GM21576 (cell line): ENCODE measurements at regions not wholly inside any gene's neighbourhood (a gene's known extent, or its start where the extent isn't known, plus 50 kb on each side); places are given as distances from the start of the nearest gene placed in this dataset.

ENCODE experiments used
- ATAC-seq: cut with Tn5 transposase; IDR thresholded peaks from one replicate; pipeline ENCODE4 v1.9.1; 2021; ENCODE audit warnings: mild to moderate bottlenecking, moderate library complexity; ENCODE audit not compliant: unreplicated experiment

- ATAC-seq: no peak
These were observed 1015.8 kb downstream of the TBC1D22A start for GRCh38 chr22:47778160-47778658.

GRCh38 chr22:47777426-47777825 lies 1015.0 kb downstream of the TBC1D22A start:
- ATAC-seq: no peak

GRCh38 chr22:47776329-47776728 lies 1013.9 kb downstream of the TBC1D22A start:
- no peak for ATAC-seq

- no peak for ATAC-seq
These were observed 1013.2 kb downstream of the TBC1D22A start for GRCh38 chr22:47775686-47776085.

GRCh38 chr22:47775191-47775590 lies 1012.7 kb downstream of the TBC1D22A start:
- ATAC-seq: no peak

GRCh38 chr22:47773635-47774034 lies 1011.2 kb downstream of the TBC1D22A start:
- ATAC-seq: no peak

GRCh38 chr22:47772864-47773263 lies 1010.4 kb downstream of the TBC1D22A start:
- ATAC-seq: no peak

GRCh38 chr22:47769652-47770051 lies 1007.2 kb downstream of the TBC1D22A start:
- no peak for ATAC-seq

GRCh38 chr22:47768027-47768426 lies 1005.6 kb downstream of the TBC1D22A start:
- ATAC-seq: no peak

- no peak for ATAC-seq
These were observed 1005.0 kb downstream of the TBC1D22A start for GRCh38 chr22:47767403-47767802.

- ATAC-seq: no peak
These were observed 1003.3 kb downstream of the TBC1D22A start for GRCh38 chr22:47765757-47766156.

- no peak for ATAC-seq
These were observed 999.7 kb downstream of the TBC1D22A start for GRCh38 chr22:47762141-47762540.

- no peak for ATAC-seq
These were observed 997.5 kb downstream of the TBC1D22A start for GRCh38 chr22:47759909-47760308.

GRCh38 chr22:47757741-47758140 lies 995.3 kb downstream of the TBC1D22A start:
- no peak for ATAC-seq

GRCh38 chr22:47750086-47750485 lies 987.6 kb downstream of the TBC1D22A start:
- ATAC-seq: no peak

GRCh38 chr22:47748957-47749356 lies 986.5 kb downstream of the TBC1D22A start:
- ATAC-seq: no peak

- ATAC-seq: no peak
These were observed 985.8 kb downstream of the TBC1D22A start for GRCh38 chr22:47748271-47748670.

- no peak for ATAC-seq
These were observed 977.8 kb downstream of the TBC1D22A start for GRCh38 chr22:47740109-47740805.

GRCh38 chr22:47739291-47740015 lies 977.0 kb downstream of the TBC1D22A start:
- no peak for ATAC-seq

GRCh38 chr22:47738472-47739013 lies 976.1 kb downstream of the TBC1D22A start:
- no peak for ATAC-seq

- ATAC-seq: no peak
These were observed 974.0 kb downstream of the TBC1D22A start for GRCh38 chr22:47736186-47737034.
